GM21529 (cell line): ENCODE measurements at regions not wholly inside any gene's neighbourhood (a gene's known extent, or its start where the extent isn't known, plus 50 kb on each side); places are given as distances from the start of the nearest gene placed in this dataset.

Experiments used
- ATAC-seq: cut with Tn5 transposase; IDR thresholded peaks from one replicate; pipeline ENCODE4 v1.9.1; 2021; ENCODE audit not compliant: unreplicated experiment

GRCh38 chr4:176383273-176384077, 63.7 kb downstream of the SPCS3 start:
- no peak for ATAC-seq

- ATAC-seq = no peak
These were observed 65.8 kb downstream of the SPCS3 start for GRCh38 chr4:176385601-176386000.

- ATAC-seq = no peak
These were observed 67.8 kb downstream of the SPCS3 start for GRCh38 chr4:176387571-176387970.

DNA sequence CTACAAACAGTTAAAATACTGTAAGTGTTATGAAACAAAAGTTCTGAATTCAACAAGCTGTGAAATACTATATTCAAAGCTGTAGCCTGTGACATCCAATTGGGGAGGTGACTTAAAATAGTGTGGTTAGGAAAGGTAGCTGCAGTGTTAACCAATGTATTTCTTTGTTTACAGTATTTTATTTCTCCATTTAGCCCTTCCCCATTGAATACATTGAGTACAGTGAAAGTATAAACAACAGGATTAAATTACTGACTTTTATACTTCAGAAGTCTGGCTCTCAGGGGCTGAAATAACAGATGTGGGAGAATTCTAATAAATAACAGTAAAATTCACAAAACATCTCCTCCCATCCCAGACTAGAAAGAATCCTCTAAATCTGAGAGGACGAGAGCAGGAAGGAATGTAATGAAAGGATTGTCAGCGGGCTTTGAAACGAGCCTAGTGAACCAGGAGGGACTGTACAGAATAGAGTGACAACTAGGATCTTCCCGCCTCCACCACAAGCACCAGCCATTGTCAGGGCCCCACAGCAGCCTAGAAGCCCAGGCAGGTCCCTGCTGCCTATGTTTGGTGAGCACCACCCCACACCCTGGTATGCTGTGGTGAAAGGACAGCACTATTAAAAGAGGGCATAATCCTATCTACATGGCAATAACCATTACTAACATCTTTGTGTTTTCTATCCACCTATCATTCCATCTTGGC, 73.7 kb downstream of the SPCS3 start:
- ATAC-seq = no peak

- ATAC-seq = no peak
These were observed 81.2 kb downstream of the SPCS3 start for GRCh38 chr4:176400816-176401461.

- no peak for ATAC-seq
These were observed 84.9 kb downstream of the SPCS3 start for GRCh38 chr4:176404621-176405020.

DNA sequence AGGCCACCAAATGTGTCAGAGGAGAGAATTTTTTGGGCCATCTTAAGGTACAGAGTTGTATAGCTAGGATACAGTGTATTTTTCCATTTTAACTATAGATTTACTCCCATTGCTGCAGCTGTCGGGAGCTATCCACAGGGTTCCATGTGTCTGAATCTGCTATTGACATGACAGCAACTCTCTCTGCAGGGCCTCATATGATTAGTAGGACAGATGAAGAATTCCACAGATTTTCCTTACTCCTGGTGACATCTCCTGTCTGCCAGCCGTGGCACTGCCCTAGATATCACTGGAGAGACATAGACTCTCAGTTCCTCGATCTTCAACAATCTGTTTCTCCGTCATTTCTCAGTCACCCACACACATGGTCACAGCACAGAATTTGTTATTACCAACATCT, 86.5 kb downstream of the SPCS3 start:
- no peak for ATAC-seq

- ATAC-seq = no peak
These were observed 87.0 kb downstream of the SPCS3 start for GRCh38 chr4:176406736-176407135.

DNA sequence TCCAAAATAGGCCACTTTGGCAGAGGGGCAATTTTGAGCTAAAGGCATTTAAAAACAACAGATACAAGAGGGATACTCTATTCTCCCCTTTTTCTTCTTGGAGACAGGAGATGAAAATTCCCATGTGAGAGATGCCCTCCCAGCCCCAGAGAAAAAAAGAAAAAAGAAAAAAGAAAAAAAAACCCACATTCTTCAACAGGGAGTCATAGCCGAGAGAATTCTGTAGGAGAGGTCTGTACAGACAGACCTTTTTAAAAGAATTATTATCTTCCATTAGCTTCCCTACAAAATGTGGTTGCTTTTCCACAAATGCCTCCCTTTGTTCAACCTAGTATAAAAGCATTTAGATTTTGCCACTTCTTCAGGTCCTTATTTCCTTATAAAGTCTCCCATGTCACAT, 89.9 kb downstream of the SPCS3 start:
- no peak for ATAC-seq

DNA sequence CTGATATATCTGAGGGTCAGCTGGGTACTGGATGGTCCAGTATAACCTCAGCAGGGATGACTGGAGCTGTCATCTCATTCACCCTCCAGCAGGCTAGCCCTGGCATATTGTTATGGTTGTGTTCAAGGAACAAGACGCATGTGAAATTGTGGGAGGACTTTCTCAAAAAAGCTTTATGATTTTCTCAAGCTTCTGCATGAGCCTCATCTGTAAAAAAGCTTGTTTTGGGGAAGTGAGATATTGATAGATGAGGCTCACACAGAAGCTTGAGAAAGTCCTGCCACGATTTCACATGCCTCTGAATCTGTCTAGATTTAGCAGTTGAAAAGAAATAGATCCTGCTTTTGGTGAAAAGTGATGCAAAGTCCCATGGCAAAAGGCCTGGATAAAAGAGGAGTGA, 93.4 kb downstream of the SPCS3 start:
- ATAC-seq = peak; percentile 56

DNA sequence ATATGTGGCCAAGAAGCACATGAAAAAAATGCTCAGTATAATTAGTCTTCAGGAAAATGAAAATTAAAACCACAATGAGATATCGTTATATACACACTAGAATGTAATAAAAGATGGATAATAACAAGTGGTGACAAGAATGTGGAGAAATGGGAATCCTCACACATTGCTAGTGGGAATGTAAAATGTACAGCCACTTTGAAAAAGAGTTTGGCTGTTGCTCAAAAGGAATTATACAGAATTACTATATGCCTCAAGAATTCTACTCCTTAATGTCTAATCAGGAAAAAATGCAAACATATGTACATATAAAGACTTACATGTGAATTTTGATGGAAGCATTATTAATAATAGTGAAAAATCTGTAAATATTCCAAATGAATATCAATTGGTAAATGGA, 102.2 kb downstream of the SPCS3 start:
- no peak for ATAC-seq

GRCh38 chr4:176422511-176422910, 102.7 kb downstream of the SPCS3 start:
- ATAC-seq = no peak

- no peak for ATAC-seq
These were observed 105.3 kb downstream of the SPCS3 start for GRCh38 chr4:176425035-176425434.

DNA sequence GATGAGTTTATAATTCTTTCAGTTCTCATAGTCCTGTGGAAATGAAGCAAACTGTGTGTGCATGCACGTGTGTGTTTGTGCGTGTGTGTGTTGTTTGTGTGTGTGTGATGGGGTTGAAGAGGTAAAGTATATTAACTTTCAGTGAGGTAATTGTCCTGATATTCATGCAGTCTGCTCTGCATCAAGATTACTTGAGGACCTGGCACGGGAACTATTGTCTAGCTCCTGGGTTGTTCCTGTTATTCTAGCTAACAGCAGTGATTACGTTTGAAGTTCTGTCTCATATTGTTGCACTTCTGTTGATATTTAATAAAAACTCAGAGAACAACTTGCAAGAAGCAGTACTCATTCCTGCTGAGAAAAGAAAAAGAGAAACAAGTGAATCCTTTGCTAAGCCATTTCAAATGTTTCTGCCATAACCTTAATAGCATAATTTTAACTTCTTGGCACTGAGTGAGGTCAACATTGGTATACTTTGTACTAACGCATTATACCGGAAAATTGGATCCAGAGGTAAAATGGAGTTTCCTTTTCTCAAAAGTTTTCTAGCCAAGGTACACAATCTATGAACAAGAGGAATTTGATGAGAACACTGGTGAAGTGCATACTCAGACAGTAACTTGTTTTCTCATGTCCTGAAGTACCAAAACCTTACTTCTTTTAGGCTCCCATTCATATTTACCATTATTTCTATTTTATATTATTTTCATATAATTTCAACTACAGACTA, 113.2 kb downstream of the SPCS3 start:
- no peak for ATAC-seq

DNA sequence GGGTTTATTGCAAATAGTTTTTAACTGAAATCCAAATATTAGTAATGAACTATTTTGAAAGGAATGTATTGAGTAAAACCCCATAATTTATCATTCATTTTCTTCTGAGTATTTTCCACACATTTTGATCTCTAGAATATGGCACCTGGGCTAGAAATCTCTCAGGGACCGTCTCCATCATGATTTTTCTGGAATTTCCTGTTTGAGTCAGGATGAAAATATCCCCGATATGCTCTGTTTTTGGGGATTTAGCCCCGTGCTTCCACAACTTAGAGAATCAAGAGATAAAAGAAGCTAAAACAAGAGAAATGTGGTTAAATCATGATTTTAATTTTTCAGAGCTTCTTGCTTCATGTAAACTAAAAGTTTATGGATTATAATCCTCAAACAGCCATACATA, 114.2 kb downstream of the SPCS3 start:
- ATAC-seq = no peak

GRCh38 chr4:176435901-176436292, 116.1 kb downstream of the SPCS3 start:
- no peak for ATAC-seq

DNA sequence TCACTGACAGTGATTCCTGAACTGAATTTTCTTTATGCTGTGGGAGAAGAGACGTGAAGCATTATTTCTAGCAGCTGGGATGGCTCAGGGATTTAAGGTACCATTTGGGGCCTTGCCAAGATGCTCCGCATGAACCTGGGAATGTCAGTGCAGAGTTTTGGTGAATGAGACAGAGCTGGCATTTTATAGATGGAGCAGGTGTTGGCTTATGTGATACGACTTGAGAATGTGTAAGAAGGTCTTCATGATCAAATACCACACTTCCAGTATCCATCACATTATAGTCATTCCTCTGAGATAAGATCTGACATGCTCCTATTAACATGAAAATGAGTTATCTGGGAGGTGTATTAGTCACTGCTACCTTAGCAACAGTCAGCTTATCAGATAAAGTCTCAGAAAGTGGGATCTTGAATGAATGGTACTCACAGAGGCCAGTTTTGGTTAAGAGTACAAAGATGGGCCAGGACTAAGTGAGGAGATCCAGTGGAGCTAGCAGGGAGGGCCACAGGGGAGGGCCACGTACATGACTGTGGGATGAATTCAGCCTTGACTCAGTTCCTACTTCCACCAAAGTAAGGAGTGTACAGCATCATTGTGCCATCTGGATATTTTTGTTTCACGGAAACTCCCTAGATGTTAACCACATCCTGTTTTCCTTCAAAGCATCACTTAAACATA, 116.7 kb downstream of the SPCS3 start:
- peak; percentile 53 for ATAC-seq

GRCh38 chr4:176437756-176438155, 118.0 kb downstream of the SPCS3 start:
- ATAC-seq = no peak

DNA sequence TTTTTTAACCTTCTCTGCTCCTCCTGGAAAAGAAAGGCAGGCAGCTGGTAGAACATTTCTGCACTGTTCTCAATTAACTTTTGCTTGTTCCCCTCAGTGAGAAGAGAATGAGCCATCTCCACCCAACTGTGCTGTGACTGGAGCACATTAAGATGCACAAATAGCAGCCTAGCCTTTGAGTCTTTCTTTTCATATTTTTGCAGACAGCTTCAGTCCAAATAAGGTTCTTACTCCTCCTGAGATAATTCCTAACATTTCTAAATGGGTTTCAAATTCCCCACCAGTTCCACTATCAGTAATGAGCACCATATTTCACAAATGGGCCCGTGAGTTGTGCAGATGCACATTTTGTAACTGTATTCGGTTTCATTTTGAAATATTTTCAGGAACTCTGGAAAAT, 118.6 kb downstream of the SPCS3 start:
- ATAC-seq = no peak

DNA sequence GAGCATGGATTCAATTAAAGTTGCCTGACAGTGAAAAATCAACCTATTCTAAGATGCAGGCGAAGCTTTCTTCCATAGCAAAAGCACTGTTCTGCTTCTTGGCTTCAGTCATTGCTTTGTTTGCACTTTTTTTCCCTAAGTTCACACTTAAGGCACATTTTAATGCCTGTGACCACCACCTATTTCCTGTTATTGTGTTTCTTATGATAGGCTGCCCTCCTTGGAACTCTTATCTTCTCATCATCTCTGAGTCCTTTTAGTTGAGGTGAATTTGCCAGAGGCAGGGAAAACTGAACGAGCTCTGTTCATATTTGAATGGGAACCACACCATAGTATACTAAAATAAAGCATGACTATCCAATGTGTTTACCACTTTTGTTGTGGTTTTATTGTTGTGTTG, 119.8 kb downstream of the SPCS3 start:
- ATAC-seq = no peak

- no peak for ATAC-seq
These were observed 120.9 kb downstream of the SPCS3 start for GRCh38 chr4:176440698-176441097.
